ENCODE measurements at regions not wholly inside any gene's neighbourhood (a gene's known extent, or its start where the extent isn't known, plus 50 kb on each side); places are given as distances from the start of the nearest gene placed in this dataset.

- TF ChIP-seq CTCF (IDR thresholded peaks at IDR 0.05; ENCODE audit: insufficient read depth, low read length, poor library complexity, severe bottlenecking): no peak
- no peak for TF ChIP-seq EZH2phosphoT487 (conservative IDR thresholded peaks at IDR 0.05; ENCODE audit: low read length)
Measured at GRCh38 chr16:72475688-72476087, 303.7 kb upstream of the PMFBP1 start.
